ENCODE measurements at regions not wholly inside any gene's neighbourhood (a gene's known extent, or its start where the extent isn't known, plus 50 kb on each side); places are given as distances from the start of the nearest gene placed in this dataset.

GRCh38 chr18:42649331-42650035, 466.0 kb downstream of the RIT2 start:
- TF ChIP-seq CTCF (conservative IDR thresholded peaks at IDR 0.05) (no peak), ZFX (IDR thresholded peaks at IDR 0.05) (no peak)

Data from C4-2B (cell line).